ENCODE measurements at regions not wholly inside any gene's neighbourhood (a gene's known extent, or its start where the extent isn't known, plus 50 kb on each side); places are given as distances from the start of the nearest gene placed in this dataset.

- peak; percentile 69 for DNase-seq
Observed at GRCh38 chr15:25501828-25502446, 63.1 kb upstream of the UBE3A start.

- DNase-seq: no peak
Observed at GRCh38 chr15:25498835-25499234, 60.0 kb upstream of the UBE3A start.

DNA sequence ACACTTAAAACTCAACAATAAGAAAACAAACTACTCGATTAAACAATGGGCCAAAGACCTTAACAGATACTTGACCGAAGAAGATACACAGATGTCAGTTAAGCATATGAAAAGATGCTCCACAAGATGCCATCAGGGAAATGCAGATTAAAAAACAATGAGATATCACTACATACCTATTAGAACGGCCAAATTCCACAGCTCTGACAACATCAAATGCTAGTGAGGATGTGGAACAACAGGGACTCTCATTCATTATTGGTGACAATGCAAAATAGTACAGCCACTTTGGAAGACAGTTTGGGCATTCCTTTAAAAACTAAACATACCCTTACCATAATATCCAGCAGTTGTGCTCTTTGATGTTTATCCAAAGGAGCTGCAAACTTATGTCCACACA is 59.1 kb upstream of the UBE3A start:
- DNase-seq: no peak

DNA sequence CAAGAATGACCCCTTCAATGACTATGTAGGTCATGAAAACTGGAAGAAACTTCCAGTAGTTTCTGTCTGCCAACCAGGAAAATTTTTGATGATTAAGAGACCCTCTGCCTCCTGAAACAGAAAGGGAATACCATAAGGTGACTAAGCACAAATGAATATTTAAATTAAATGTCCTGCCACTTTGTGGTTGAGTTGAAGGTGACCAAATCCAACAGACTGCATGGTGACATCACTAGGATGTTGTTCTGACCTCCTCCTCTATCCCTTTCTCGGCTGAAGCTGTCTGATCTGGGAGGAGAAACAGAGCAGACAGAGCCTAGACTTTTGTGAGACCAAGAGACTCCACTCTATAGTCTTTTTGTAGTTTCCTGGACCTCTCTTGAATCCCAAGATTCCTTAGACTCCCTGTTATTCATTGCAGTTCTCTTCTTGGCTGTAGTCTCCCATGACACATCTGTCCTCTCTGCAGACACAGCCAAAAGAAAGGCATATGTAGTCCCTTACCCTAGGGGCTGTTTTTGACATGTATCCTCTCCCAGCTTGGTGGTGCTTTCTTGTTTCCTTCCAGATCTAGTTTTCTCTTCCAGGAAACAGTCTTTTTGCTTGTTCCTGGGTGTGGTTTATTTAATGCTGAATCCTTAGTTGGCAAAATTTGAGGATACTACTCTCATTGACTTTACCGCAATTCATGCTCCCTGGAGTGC is 55.2 kb upstream of the UBE3A start:
- no peak for DNase-seq

- no peak for DNase-seq
Observed at GRCh38 chr15:25492315-25492714, 53.5 kb upstream of the UBE3A start.
